WI38 (cell line): ENCODE measurements at regions not wholly inside any gene's neighbourhood (a gene's known extent, or its start where the extent isn't known, plus 50 kb on each side); places are given as distances from the start of the nearest gene placed in this dataset.
A peak's percentile ranks its signal among the peaks of the same experiment; 100 is the strongest.
"Not testable (repeated sequence)": the region's sequence is repeated elsewhere in the genome, so short reads cannot be mapped to it uniquely, and the experiment has no call there.

ENCODE experiments used
- H3K4me3 ChIP-seq: 2 replicates; pipeline ENCODE4 v1.5.1; 2011; ENCODE audit warnings: low read depth, mild to moderate bottlenecking, control low read depth, low read length
- CTCF ChIP-seq: IDR thresholded peaks from 2 replicates; pipeline ENCODE4 v1.5.1; 2012; ENCODE audit warnings: low read depth, mild to moderate bottlenecking, control low read depth, low read length

DNA sequence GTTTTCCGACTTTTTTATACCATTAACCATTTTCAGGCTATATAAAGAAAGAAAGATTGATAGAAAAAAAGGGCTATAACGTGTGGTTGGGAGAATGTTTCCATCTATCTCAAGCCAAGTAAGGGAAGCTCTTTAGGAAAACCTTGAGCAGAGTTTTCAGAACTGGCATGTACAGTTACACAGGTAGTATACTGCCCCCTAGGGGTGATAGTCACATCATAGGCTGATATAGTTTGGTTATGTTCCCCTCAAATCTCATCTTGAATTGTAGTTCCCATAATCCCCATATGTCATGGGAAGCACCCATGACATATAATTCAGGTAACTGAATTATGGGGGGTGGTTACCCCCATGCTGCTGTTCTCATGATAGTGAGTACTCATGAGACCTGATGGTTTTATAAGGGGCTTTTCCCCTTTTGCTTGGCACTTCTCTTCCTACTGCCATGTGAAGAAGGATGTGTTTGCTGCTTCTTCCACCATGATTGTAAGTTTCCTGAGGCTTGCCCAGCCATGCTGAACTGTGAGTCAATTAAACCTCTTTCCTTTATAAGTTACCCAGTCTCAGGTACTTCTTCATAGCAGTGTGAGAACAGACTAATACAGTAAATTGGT, 186.8 kb downstream of the TMA16 start:
- TF ChIP-seq CTCF, result 0 out of 2 replicates have a peak, but pooled peaks have one; percentile 7

GRCh38 chr4:163688856-163689255, 194.4 kb downstream of the TMA16 start:
- TF ChIP-seq CTCF, result no peak
- no peak overlapping the region for H3K4me3 ChIP-seq

More for the DNA sequence above, 186.8 kb downstream of the TMA16 start:
- H3K4me3 ChIP-seq, result no peak overlapping the region

- no peak for TF ChIP-seq CTCF
- H3K4me3 ChIP-seq, result no peak overlapping the region
Observed at GRCh38 chr4:163693211-163693610, 198.7 kb downstream of the TMA16 start.

- peak overlapping the region; percentile 37 for H3K4me3 ChIP-seq
- TF ChIP-seq CTCF, result no peak
Observed at GRCh38 chr4:163693776-163694175, 199.3 kb downstream of the TMA16 start.

DNA sequence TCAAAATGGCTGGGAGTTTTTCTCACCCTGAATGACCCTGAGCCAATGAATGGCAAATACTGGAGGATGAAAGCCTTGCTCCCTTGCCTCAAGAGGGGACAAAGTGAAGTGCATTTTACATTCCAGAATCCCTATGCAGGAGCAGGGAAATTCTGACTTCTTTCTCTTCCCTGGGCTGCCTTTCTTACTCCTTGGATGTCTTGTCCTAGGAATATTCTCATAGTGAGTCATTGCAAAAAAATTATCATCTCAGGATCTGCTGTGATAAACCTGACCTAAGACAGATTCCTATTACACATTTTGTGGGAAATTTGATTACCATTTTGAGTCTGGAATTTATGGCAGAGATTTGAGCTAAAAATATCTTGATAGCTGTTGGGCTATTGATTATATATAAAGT, 199.9 kb downstream of the TMA16 start:
- TF ChIP-seq CTCF, result no peak
- peak overlapping the region; percentile 37 for H3K4me3 ChIP-seq

- TF ChIP-seq CTCF, result no peak
- no peak overlapping the region for H3K4me3 ChIP-seq
Observed at GRCh38 chr4:163697121-163697520, 202.6 kb downstream of the TMA16 start.

- not testable (repeated sequence) for H3K4me3 ChIP-seq
Observed at GRCh38 chr4:163700383-163700782, 205.9 kb downstream of the TMA16 start.

DNA sequence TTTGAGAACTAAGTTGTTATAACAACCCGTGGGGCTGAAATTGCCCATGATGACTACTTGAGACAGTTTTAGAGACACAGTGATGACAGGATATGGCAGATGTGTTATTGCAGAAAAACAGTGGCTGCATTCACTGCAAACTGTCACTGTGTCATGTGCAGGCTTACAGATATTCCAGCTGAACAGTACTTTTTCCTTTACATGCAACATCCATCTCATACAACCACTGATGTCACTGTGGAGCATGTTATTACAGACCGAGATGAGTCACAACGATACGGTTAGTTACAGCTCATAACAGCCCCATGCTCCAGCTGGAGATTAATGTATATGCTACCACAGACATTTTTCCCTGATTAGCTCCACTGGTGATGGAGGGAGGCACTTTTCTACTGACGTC, 207.4 kb downstream of the TMA16 start:
- no peak overlapping the region for H3K4me3 ChIP-seq
- no peak for TF ChIP-seq CTCF
